Ishikawa (cell line): ENCODE measurements at regions not wholly inside any gene's neighbourhood (a gene's known extent, or its start where the extent isn't known, plus 50 kb on each side); places are given as distances from the start of the nearest gene placed in this dataset.

ENCODE experiments used
- CEBPB ChIP-seq: IDR thresholded peaks from 2 replicates; pipeline ENCODE4 v1.6.1; 2012
- CREB1 ChIP-seq: IDR thresholded peaks from 2 replicates; pipeline ENCODE4 v1.6.1; 2012; ENCODE audit warnings: low read depth
- EGR1 ChIP-seq: IDR thresholded peaks from 2 replicates; pipeline ENCODE4 v1.6.1; 2012
- EP300 ChIP-seq: IDR thresholded peaks from 2 replicates; pipeline ENCODE4 v1.6.1; 2012; ENCODE audit warnings: borderline replicate concordance
- FOXM1 ChIP-seq: IDR thresholded peaks from 2 replicates; pipeline ENCODE4 v1.6.1; 2012; ENCODE audit warnings: low read depth, borderline replicate concordance
- NFIC ChIP-seq: IDR thresholded peaks from 2 replicates; pipeline ENCODE4 v1.6.1; 2012
- RAD21 ChIP-seq: IDR thresholded peaks from 2 replicates; pipeline ENCODE4 v1.6.1; 2012; ENCODE audit warnings: low read depth
- TAF1 ChIP-seq: IDR thresholded peaks from 2 replicates; pipeline ENCODE4 v1.6.1; 2012; ENCODE audit warnings: low read depth, mild to moderate bottlenecking
- TCF12 ChIP-seq: IDR thresholded peaks from 2 replicates; pipeline ENCODE4 v1.6.1; 2012; ENCODE audit warnings: low read depth
- TEAD4 ChIP-seq: IDR thresholded peaks from 2 replicates; pipeline ENCODE4 v1.6.1; 2012
- YY1 ChIP-seq: IDR thresholded peaks from 2 replicates; pipeline ENCODE4 v1.6.1; 2012; ENCODE audit warnings: low read depth
- ZBTB7A ChIP-seq: IDR thresholded peaks from 2 replicates; pipeline ENCODE4 v1.6.1; 2012; ENCODE audit warnings: low read depth
- TF ChIP-seq, protein P1 (sequence below): IDR thresholded peaks from 2 replicates; pipeline ENCODE4 v1.6.1; 2012
- TF ChIP-seq, protein P2 (sequence below): IDR thresholded peaks from 2 replicates; pipeline ENCODE4 v1.6.1; 2012; ENCODE audit warnings: low read depth, mild to moderate bottlenecking
- TF ChIP-seq, protein P3 (sequence below): IDR thresholded peaks from 2 replicates; pipeline ENCODE4 v1.6.1; 2012

DNA sequence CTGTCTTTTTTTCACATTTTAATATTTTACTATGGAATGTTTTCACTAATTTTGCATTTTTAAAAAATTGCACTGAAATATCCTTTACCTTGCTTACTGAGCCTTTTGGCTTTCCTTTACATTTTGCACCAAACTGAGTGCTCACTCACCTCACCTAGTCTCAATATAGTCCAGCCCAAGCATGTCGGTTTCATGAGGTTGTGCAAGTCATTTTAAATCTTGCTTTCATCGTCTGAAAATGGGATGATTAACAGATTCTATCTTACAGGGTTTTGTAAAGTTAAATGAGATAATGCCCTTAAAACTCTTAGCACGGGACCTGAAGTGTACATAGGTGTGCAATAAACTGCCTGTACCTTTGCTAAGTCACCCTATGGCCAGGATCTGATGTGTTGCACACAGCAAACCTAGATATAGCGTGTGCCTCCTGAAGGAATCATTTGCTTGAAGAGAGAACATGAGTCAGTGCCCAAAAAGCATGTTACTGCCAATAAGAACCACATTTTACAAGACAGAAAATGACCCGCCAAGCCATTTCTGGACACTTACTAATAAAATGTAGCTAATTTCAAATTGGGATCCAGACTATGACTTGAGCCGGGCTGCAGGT is 199.8 kb downstream of the JCAD start:
- TF ChIP-seq EP300 (no peak), TEAD4 (no peak), RAD21 (no peak), TCF12 (no peak), TAF1 (no peak), YY1 (no peak), ZBTB7A (no peak), NFIC (no peak), CREB1 (no peak), CEBPB (no peak), EGR1 (no peak), FOXM1 (no peak)
- TF ChIP-seq, protein P1, sequence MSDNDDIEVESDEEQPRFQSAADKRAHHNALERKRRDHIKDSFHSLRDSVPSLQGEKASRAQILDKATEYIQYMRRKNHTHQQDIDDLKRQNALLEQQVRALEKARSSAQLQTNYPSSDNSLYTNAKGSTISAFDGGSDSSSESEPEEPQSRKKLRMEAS = no peak
- TF ChIP-seq, protein P2, sequence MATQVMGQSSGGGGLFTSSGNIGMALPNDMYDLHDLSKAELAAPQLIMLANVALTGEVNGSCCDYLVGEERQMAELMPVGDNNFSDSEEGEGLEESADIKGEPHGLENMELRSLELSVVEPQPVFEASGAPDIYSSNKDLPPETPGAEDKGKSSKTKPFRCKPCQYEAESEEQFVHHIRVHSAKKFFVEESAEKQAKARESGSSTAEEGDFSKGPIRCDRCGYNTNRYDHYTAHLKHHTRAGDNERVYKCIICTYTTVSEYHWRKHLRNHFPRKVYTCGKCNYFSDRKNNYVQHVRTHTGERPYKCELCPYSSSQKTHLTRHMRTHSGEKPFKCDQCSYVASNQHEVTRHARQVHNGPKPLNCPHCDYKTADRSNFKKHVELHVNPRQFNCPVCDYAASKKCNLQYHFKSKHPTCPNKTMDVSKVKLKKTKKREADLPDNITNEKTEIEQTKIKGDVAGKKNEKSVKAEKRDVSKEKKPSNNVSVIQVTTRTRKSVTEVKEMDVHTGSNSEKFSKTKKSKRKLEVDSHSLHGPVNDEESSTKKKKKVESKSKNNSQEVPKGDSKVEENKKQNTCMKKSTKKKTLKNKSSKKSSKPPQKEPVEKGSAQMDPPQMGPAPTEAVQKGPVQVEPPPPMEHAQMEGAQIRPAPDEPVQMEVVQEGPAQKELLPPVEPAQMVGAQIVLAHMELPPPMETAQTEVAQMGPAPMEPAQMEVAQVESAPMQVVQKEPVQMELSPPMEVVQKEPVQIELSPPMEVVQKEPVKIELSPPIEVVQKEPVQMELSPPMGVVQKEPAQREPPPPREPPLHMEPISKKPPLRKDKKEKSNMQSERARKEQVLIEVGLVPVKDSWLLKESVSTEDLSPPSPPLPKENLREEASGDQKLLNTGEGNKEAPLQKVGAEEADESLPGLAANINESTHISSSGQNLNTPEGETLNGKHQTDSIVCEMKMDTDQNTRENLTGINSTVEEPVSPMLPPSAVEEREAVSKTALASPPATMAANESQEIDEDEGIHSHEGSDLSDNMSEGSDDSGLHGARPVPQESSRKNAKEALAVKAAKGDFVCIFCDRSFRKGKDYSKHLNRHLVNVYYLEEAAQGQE = no peak
- TF ChIP-seq, protein P3, sequence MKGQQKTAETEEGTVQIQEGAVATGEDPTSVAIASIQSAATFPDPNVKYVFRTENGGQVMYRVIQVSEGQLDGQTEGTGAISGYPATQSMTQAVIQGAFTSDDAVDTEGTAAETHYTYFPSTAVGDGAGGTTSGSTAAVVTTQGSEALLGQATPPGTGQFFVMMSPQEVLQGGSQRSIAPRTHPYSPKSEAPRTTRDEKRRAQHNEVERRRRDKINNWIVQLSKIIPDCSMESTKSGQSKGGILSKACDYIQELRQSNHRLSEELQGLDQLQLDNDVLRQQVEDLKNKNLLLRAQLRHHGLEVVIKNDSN = no peak

DNA sequence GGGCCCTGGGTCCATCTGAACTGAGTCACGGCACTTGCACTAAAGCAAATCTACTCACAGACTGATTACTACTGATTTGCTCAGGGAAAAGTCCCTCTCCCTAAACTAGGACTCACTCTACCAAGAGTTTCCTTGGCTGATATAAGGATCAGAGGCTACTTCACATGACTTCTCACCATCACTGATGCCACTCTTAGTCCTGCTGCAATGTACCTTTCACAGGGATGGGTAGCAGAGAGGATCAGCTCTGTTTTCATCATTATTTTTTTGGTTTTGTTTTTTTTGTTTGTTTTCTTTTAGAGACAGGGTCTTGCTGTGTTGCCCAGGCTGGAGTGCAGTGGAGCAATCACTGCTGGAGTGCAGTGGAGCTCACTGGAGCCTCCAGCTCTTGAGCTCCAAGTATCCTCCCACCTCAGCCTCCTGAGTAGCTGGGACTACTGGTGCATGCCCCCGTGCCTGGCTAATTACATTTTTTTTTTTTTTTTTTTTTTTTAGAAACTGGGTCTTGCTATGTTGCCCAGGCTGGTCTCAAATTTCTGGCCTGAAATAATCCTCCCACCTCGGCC is 200.6 kb downstream of the JCAD start:
- TF ChIP-seq EGR1 = no peak
- 0 out of 2 replicates have a peak, but pooled peaks have one; percentile 0 for TF ChIP-seq TCF12

DNA sequence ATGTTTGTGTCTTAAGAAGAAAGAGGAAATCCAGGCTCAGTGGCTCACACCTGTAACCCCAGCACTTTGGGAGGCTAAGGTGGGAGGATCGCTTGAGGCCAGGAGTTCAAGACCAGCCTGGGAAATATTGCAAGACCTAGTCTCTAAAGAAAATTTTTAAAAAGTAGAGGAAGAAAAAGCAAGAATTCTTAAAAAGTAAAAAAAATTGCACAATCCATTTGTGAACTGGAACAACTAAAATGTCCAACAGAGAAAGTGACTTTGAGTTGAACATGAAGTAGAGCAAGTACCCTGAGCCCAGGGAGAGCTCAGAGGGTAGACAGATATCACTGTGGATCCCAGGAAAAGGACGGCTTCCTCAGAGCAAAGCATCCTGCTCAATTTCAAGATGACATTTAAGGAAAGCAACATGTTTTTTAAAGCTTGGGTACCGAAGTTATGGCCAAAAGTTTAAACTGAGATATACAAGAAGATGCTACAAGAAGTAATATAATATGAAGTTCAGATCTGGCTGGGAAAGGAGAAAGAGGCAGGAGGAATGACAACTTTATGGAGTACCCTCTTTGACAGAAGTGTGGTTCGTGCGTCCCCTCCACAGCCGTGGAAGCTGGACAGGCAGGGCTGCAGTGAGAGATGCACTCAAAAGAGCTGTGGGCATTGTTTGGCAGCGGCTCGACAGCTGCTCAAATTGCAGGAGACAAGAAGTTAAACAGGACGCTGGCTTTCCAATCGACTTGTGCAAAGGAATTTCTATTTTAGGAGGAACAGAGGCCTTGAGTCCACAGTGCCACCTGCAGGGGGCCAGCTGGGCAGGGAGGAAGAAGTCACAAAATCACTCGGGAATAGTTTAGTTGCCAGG is 201.3 kb downstream of the JCAD start:
- TF ChIP-seq NFIC (peak; percentile 48; the same call in 1 of the 2 replicates), RAD21 (peak; percentile 79), TEAD4 (peak; percentile 61), EP300 (peak; percentile 49; the same call in 1 of the 2 replicates), TCF12 (0 out of 2 replicates have a peak, but pooled peaks have one; percentile 49)
- TF ChIP-seq, protein P3 = no peak
- TF ChIP-seq, protein P2 = no peak

DNA sequence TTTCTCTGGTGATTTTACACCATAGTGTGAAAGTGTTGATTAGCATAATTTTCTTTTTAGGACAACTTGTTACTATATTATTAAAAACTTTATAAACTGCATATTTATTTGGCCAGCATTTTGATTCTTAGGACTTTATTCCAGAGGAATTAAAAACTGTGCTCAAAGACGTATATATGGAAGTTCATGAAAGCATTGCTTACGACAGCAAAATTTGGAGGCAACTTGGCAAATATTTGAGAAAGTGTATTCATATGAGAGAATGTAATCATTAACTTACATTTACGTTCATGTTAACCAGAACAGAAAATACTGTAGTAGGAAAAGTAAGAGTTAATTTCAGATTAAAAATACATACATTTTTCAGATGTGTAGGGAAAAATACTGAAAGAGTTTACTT is 203.1 kb downstream of the JCAD start:
- TF ChIP-seq, protein P2 = no peak
- TF ChIP-seq CEBPB = no peak

DNA sequence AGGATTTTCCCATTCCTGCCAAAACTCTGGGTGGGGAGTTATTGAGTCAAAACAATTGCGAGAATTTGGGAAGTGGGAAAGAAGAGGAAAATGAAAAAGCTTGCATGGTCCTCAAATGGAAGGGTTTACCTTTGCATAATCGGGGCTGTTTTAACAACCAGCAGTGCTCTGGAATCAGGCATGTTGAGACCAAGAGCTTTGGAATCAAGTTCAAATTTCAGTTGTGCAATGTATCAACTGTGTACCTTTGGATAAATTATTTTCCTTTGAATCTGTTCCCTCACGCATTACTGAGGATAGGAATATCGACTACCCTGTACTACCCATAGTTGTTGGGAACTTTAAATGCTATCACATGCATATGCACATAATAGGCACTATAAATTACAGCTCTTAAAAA is 205.5 kb downstream of the JCAD start:
- no peak for TF ChIP-seq ZBTB7A
- no peak for TF ChIP-seq NFIC
